Heart left ventricle (tissue), 16 donors: ENCODE measurements at regions not wholly inside any gene's neighbourhood (a gene's known extent, or its start where the extent isn't known, plus 50 kb on each side); places are given as distances from the start of the nearest gene placed in this dataset.

Experiments used
- ATAC-seq, 4 donors: fragments of 200-7000 bp; cut with Tn5 transposase; one replicate each; pipeline ENCODE4 v1.9.1; 2020 to 2022; ENCODE audit warnings: moderate library complexity in 4 of 4, mild to moderate bottlenecking in 3 of 4, moderate number of reproducible peaks in 1 of 4
- DNase-seq, 5 donors: peaks; one replicate each; pipeline ENCODE4 v3.0.0-alpha.2; 2020
- H3K27ac ChIP-seq, 12 donors: fragments of 200-600 bp; sonication (generic) in 4 of 12; one replicate each; pipeline versions ENCODE4 v1.5.0 to v1.8.0; 2016 to 2022; ENCODE audit warnings: mild to moderate bottlenecking in 2 of 12
- H3K27me3 ChIP-seq, 9 donors: fragments of 200-600 bp; sonication (generic) in 2 of 9; one replicate each; pipeline versions ENCODE4 v1.5.1 to v1.8.0; 2016 to 2022; ENCODE audit warnings: mild to moderate bottlenecking in 3 of 9
- H3K36me3 ChIP-seq, 9 donors: fragments of 200-600 bp; sonication (generic) in 2 of 9; one replicate each; pipeline versions ENCODE4 v1.5.0 to v1.8.0; 2018 to 2022; ENCODE audit warnings: mild to moderate bottlenecking in 2 of 9
- H3K4me1 ChIP-seq, 12 donors: fragments of 200-600 bp; sonication (generic) in 4 of 12; one replicate each; pipeline versions ENCODE4 v1.5.0 to v1.8.0; 2016 to 2022; ENCODE audit warnings: mild to moderate bottlenecking in 3 of 12
- H3K4me3 ChIP-seq, 12 donors: fragments of 200-600 bp; sonication (generic) in 4 of 12; one replicate each; pipeline versions ENCODE4 v1.5.0 to v1.8.0; 2017 to 2022; ENCODE audit warnings: mild to moderate bottlenecking in 9 of 12, moderate library complexity in 4 of 12
- H3K9me3 ChIP-seq, 12 donors: fragments of 200-600 bp; sonication (generic) in 4 of 12; one replicate each; pipeline versions ENCODE4 v1.5.0 to v1.8.0; 2016 to 2022; ENCODE audit warnings: mild to moderate bottlenecking in 1 of 12
- POLR2A ChIP-seq, 2 donors: fragments of 450-650 bp; IDR thresholded peaks; one replicate each; pipeline ENCODE4 v1.6.1; 2017; ENCODE audit warnings: antibody characterized with exemption in 2 of 2, mild to moderate bottlenecking in 2 of 2, moderate library complexity in 2 of 2
- WGBS, 4 donors: extraction: QIAGEN DNeasy Blood & Tissue Kit in 2 of 4; methylation state at CpG; one replicate each; pipeline versions ENCODE4 v1.1.5 to v1.1.7; 2013 to 2018; 5-methylcytosine and 5-hydroxymethylcytosine counted together
- intact Hi-C, 10 donors: fragments of 100-400 bp; cut with DNase I; formaldehyde crosslinking; loops; one replicate each; pipeline versions ENCODE4 v1.11.1 to v1.14.2; 2022
- TF ChIP-seq, protein P1 (sequence below), 12 donors: fragments of 200-600 bp; sonication (generic) in 4 of 12; IDR thresholded peaks; one replicate each; pipeline versions ENCODE4 v1.5.0 to v1.8.0; 2018 to 2022; ENCODE audit warnings: antibody characterized with exemption in 12 of 12, mild to moderate bottlenecking in 5 of 12
- donor health status: ischemic (EF 13 %, LVEDD 7.1; RV severe dilation, severe dysfunction).
- donor health status: healthy with polysubstance abuse.
- donor health status: DM: no; HTN: yes; CAD: no.
- donor health status: DM: no; HTN: no; CAD: no.
- donor health status: ischemic (EF 25% LVEDD 6.9; RV normal size, moderate dysfunction).
- donor health status: ischemic (EF 25% LVEDD 5.7; RV mildly dilated, moderate dysfunction).
- donor health status: healthy.
- donor health status: DM: yes; HTN: yes; CAD: no.
- donor health status: ischemic (EF 35%, LVEDD 5.7; RV mildly dilated, moderate dysfunction).
- donor health status: nonischemic (EF 11% LVEDD 7.7; RV severe dilation, severe dysfunction).
- donor health status: DM: yes; HTN: yes; CAD: no.
- donor health status: PGD.
- donor health status: ischemic (EF 29% LVEDD 5.4; RV normal size, mild dysfunction).
- donor health status: nonischemic (EF 23%, LVEDD 6.1; RV moderate dilation, normal function).

DNA sequence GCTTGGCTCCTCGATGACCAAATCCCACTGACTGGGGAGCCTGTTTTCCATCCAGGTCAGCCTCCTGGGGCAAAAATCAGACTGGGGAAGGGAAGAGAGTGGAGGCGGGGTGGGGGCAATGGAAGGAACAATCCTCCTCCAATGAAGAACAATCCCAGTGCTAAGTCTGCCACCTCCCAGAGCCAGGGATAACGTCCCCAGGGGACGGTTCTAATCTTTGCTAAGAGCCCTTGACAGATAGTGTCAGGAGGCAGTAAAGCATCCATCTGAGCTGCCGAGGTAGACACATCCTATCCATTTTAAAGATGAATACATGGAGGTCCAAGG, 298.5 kb upstream of the MSX2 start:
- H3K4me3 ChIP-seq, result no peak overlapping the region
- ATAC-seq (no peak), DNase-seq (no peak)
- intact Hi-C loops, result loop anchor here in 1 of 10 donors (10.0 kb wide), 1 partner anchor 309 kb away; no protein-coding TSS in a partner anchor
- TF ChIP-seq, protein P1, sequence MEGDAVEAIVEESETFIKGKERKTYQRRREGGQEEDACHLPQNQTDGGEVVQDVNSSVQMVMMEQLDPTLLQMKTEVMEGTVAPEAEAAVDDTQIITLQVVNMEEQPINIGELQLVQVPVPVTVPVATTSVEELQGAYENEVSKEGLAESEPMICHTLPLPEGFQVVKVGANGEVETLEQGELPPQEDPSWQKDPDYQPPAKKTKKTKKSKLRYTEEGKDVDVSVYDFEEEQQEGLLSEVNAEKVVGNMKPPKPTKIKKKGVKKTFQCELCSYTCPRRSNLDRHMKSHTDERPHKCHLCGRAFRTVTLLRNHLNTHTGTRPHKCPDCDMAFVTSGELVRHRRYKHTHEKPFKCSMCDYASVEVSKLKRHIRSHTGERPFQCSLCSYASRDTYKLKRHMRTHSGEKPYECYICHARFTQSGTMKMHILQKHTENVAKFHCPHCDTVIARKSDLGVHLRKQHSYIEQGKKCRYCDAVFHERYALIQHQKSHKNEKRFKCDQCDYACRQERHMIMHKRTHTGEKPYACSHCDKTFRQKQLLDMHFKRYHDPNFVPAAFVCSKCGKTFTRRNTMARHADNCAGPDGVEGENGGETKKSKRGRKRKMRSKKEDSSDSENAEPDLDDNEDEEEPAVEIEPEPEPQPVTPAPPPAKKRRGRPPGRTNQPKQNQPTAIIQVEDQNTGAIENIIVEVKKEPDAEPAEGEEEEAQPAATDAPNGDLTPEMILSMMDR (IDR thresholded peaks at IDR 0.05), result no peak
- TF ChIP-seq POLR2A (IDR thresholded peaks at IDR 0.05), result no peak
- H3K27me3 ChIP-seq, result peaks cover 0 to 22% (median 3%) of the 10 kb centered on the region in 9 donors
- H3K4me1 ChIP-seq, result peaks cover 0 to 11% (median 0%) of the 10 kb centered on the region in 12 donors
- no peak overlapping the region for H3K27ac ChIP-seq
- H3K36me3 ChIP-seq, result no peaks in the 10 kb centered on the region
- WGBS, 4 donors, result 22 to 38% (median 28%) methylated on average over 5 of the region's 5 CpGs
- no peaks in the 10 kb centered on the region for H3K9me3 ChIP-seq

DNA sequence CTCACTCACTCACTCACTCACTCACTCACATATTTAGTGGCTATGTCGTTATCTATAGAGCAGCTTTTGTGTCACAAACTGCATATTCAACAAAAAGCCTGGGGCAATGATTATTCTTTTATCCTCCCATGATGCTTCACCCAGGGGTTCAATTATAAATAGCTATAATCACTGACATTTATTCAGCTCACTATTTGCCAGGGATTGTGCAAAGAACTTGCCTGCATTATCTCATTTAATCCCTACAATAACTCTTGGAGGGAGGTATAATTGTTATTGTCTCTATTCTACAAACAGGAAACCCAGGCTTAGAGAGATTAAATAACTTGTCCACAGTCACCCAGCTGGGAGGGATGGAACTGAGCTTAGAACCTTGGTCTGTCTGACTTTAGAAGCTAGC, 298.0 kb upstream of the MSX2 start:
- no peak for TF ChIP-seq POLR2A (IDR thresholded peaks at IDR 0.05)
- TF ChIP-seq, protein P1 (IDR thresholded peaks at IDR 0.05), result no peak
- intact Hi-C loops, result loop anchor here in 1 of 10 donors (10.0 kb wide), 1 partner anchor 308 kb away; no protein-coding TSS in a partner anchor
- no peak for ATAC-seq

DNA sequence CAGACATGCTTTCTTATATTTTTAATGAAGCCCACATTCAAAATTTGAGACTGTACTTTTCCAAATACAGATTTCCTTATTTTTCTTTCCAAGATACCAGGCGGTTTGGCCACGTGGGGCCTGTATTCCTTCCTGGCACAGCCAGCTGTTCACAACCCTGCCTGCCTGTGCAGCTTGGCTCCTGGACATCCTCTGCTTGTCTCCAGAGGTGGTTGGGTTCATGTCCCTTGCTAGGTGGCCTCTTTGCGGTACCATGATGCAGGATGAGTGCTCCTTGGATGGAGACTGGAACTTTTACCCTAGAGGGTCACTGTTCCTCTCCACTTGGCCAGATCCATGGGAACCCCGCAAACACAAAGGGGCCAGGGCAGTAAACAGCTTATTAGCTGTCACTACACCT, 297.5 kb upstream of the MSX2 start:
- Histone ChIP-seq H3K27me3 (peaks cover 0 to 17% (median 2%) of the 10 kb centered on the region in 9 donors), H3K27ac (no peak overlapping the region), H3K36me3 (no peaks in the 10 kb centered on the region), H3K4me3 (no peak overlapping the region), H3K9me3 (no peaks in the 10 kb centered on the region), H3K4me1 (peaks cover 0 to 11% (median 0%) of the 10 kb centered on the region in 12 donors)
- TF ChIP-seq, protein P1 (IDR thresholded peaks at IDR 0.05), result no peak
- no peak for TF ChIP-seq POLR2A (IDR thresholded peaks at IDR 0.05)
- DNase-seq (no peak), ATAC-seq (no peak)
- whole genome bisulfite sequencing, 4 donors, result 77 to 86% (median 80%) methylated on average over 4 of the region's 4 CpGs
- intact Hi-C loops, result loop anchor here in 1 of 10 donors (10.0 kb wide), 1 partner anchor 308 kb away; no protein-coding TSS in a partner anchor

More for the DNA sequence above, 298.0 kb upstream of the MSX2 start:
- Histone ChIP-seq H3K27ac (no peak overlapping the region), H3K9me3 (no peaks in the 10 kb centered on the region), H3K4me3 (no peak overlapping the region), H3K36me3 (no peaks in the 10 kb centered on the region), H3K27me3 (peaks cover 0 to 17% (median 0%) of the 10 kb centered on the region in 9 donors), H3K4me1 (peaks cover 0 to 11% (median 0%) of the 10 kb centered on the region in 12 donors)
- DNase-seq, result no peak
- 67 to 81% (median 78%) methylated on average over 1 of the region's 1 CpG for WGBS, 4 donors

DNA sequence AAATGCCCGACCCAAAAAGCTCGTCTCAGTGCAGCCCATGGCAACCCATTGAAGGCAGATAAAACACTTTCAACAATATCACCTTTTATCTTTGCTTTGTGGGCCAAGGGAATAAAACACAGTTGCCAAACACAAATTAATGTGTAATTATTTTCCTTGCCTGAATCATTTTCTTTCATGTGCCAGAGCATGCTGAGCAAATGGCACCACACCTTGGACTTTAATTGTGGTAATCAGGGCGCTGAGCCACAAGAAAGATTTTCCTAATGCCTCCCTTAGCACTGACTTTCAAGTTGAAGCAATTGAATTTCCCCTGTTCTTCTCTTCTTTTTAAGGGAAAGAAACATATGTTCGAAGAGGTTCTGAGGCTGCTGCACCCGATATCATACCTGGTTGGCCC, 297.1 kb upstream of the MSX2 start:
- H3K27ac ChIP-seq, result no peak overlapping the region
- peaks cover 0 to 17% (median 3%) of the 10 kb centered on the region in 9 donors for H3K27me3 ChIP-seq
- no peak overlapping the region for H3K4me3 ChIP-seq
- no peaks in the 10 kb centered on the region for H3K36me3 ChIP-seq
- peaks cover 0 to 11% (median 0%) of the 10 kb centered on the region in 12 donors for H3K4me1 ChIP-seq
- no peaks in the 10 kb centered on the region for H3K9me3 ChIP-seq
- DNase-seq (no peak), ATAC-seq (no peak)
- no peak for TF ChIP-seq POLR2A (IDR thresholded peaks at IDR 0.05)
- TF ChIP-seq, protein P1 (IDR thresholded peaks at IDR 0.05), result no peak
- WGBS, 4 donors, result 75 to 87% (median 82%) methylated on average over 5 of the region's 5 CpGs
- intact Hi-C loops, result loop anchor here in 1 of 10 donors (10.0 kb wide), 1 partner anchor 307 kb away; no protein-coding TSS in a partner anchor
